Body of pancreas (tissue), 4 donors: ENCODE measurements at regions not wholly inside any gene's neighbourhood (a gene's known extent, or its start where the extent isn't known, plus 50 kb on each side); places are given as distances from the start of the nearest gene placed in this dataset.

Experiments used
- CTCF ChIP-seq, 7 experiments: fragments of 450-650 bp in 4 of 7; fragments of 200-600 bp in 3 of 7; sonication (generic) in 3 of 7; IDR thresholded peaks; one replicate each; pipeline ENCODE4 v1.5.1; 2016 to 2019; ENCODE audit warnings: antibody characterized with exemption in 7 of 7
- POLR2A ChIP-seq, 3 donors: fragments of 450-650 bp; IDR thresholded peaks; one replicate each; pipeline ENCODE4 v1.6.1; 2016; ENCODE audit warnings: antibody characterized with exemption in 3 of 3, mild to moderate bottlenecking in 2 of 3

- no peak for TF ChIP-seq CTCF (IDR thresholded peaks at IDR 0.05)
- no peak for TF ChIP-seq POLR2A (IDR thresholded peaks at IDR 0.05)
These were observed 599.0 kb upstream of the TPK1 start for GRCh38 chr7:145434811-145435210.
